WTC11 (cell line): ENCODE measurements at regions not wholly inside any gene's neighbourhood (a gene's known extent, or its start where the extent isn't known, plus 50 kb on each side); places are given as distances from the start of the nearest gene placed in this dataset.

Source experiments
- ATAC-seq: fragments of 200-7000 bp; cut with Tn5 transposase; 2 replicates; pipeline ENCODE4 v1.10.0; 2021; ENCODE audit warnings: mild to moderate bottlenecking, moderate library complexity
- CTCF ChIA-PET: fragments of 300-600 bp; sonication (Branson Sonifier 250); formaldehyde crosslinking; loops from one replicate; lab custom pipeline; 2021; ENCODE audit warnings: antibody characterized with exemption; lab: Charles Lee
- POLR2A ChIA-PET: fragments of 350-600 bp; sonication (Branson Sonifier 250); formaldehyde crosslinking; loops from one replicate; lab custom pipeline; 2021; ENCODE audit warnings: antibody characterized with exemption; lab: Charles Lee
- DNase-seq: peaks from one replicate; pipeline ENCODE4 v3.0.0; 2021; ENCODE audit warnings: low spot score
- H3K27ac Mint-ChIP-seq: 2 replicates; pipeline ENCODE4 v1.8.0; 2021; ENCODE audit warnings: mixed read lengths
- H3K27me3 Mint-ChIP-seq: 2 replicates; pipeline ENCODE4 v1.8.0; 2021; ENCODE audit warnings: low read depth, mild to moderate bottlenecking, moderate library complexity, mixed read lengths
- H3K36me3 Mint-ChIP-seq: 2 replicates; pipeline ENCODE4 v1.8.0; 2021; ENCODE audit warnings: mixed read lengths
- H3K4me1 Mint-ChIP-seq: 2 replicates; pipeline ENCODE4 v1.8.0; 2022; ENCODE audit warnings: mixed read lengths
- H3K4me3 Mint-ChIP-seq: 2 replicates; pipeline ENCODE4 v1.8.0; 2021; ENCODE audit warnings: mild to moderate bottlenecking, moderate library complexity, mixed read lengths
- H3K9me3 Mint-ChIP-seq: 2 replicates; pipeline ENCODE4 v1.8.0; 2021; ENCODE audit warnings: mixed read lengths
- ARID4B ChIP-seq: sonication (generic); formaldehyde crosslinking; IDR thresholded peaks from 2 replicates; pipeline ENCODE4 v1.8.0; 2023; ENCODE audit warnings: missing genetic modification reagents, mild to moderate bottlenecking, borderline replicate concordance
- ATF2 ChIP-seq: sonication (generic); formaldehyde crosslinking; IDR thresholded peaks from 2 replicates; pipeline ENCODE4 v1.8.1; 2022; ENCODE audit warnings: low read depth, missing genetic modification reagents, borderline replicate concordance
- CBFB ChIP-seq: sonication (generic); formaldehyde crosslinking; IDR thresholded peaks from 2 replicates; pipeline ENCODE4 v1.8.1; 2022; ENCODE audit warnings: mild to moderate bottlenecking, low read depth, missing genetic modification reagents
- MYBL2 ChIP-seq: sonication (generic); formaldehyde crosslinking; IDR thresholded peaks from 2 replicates; pipeline ENCODE4 v1.8.1; 2023; ENCODE audit warnings: mild to moderate bottlenecking, moderate library complexity, missing genetic modification reagents
- NFATC4 ChIP-seq: fragments of 250-450 bp; sonication (Bioruptor Pico); IDR thresholded peaks from 2 replicates; pipeline ENCODE4 v1.9.0; 2021; ENCODE audit warnings: mild to moderate bottlenecking
- SMAD4 ChIP-seq: sonication (generic); formaldehyde crosslinking; IDR thresholded peaks from 2 replicates; pipeline ENCODE4 v1.8.0; 2022; ENCODE audit warnings: mild to moderate bottlenecking, missing genetic modification reagents
- SOX15 ChIP-seq: fragments of 250-450 bp; sonication (Bioruptor Pico); IDR thresholded peaks from 2 replicates; pipeline ENCODE4 v1.9.0; 2021; ENCODE audit warnings: mild to moderate bottlenecking
- STAT6 ChIP-seq: sonication (generic); formaldehyde crosslinking; conservative IDR thresholded peaks from 2 replicates; pipeline ENCODE4 v1.8.1; 2023; ENCODE audit warnings: mild to moderate bottlenecking, low read depth, missing genetic modification reagents, moderate library complexity
- TCF7 ChIP-seq: sonication (generic); formaldehyde crosslinking; IDR thresholded peaks from 2 replicates; pipeline ENCODE4 v1.8.0; 2022; ENCODE audit warnings: mild to moderate bottlenecking, low read depth, missing genetic modification reagents, moderate library complexity
- ZBTB43 ChIP-seq: sonication (generic); formaldehyde crosslinking; IDR thresholded peaks from 2 replicates; pipeline ENCODE4 v1.8.1; 2023; ENCODE audit warnings: mild to moderate bottlenecking, missing genetic modification reagents
- ZNF671 ChIP-seq: fragments of 250-450 bp; sonication (Bioruptor Pico); IDR thresholded peaks from 2 replicates; pipeline ENCODE4 v1.8.0; 2021; ENCODE audit warnings: mild to moderate bottlenecking
- TF ChIP-seq, protein P1 (sequence below): fragments of 250-450 bp; sonication (Bioruptor Pico); IDR thresholded peaks from 2 replicates; pipeline ENCODE4 v1.9.0; 2021; ENCODE audit warnings: mild to moderate bottlenecking
- TF ChIP-seq, protein P2 (sequence below): sonication (generic); formaldehyde crosslinking; IDR thresholded peaks from 2 replicates; pipeline ENCODE4 v1.8.1; 2022; ENCODE audit warnings: low read depth, mild to moderate bottlenecking, moderate library complexity, missing genetic modification reagents, borderline replicate concordance

DNA sequence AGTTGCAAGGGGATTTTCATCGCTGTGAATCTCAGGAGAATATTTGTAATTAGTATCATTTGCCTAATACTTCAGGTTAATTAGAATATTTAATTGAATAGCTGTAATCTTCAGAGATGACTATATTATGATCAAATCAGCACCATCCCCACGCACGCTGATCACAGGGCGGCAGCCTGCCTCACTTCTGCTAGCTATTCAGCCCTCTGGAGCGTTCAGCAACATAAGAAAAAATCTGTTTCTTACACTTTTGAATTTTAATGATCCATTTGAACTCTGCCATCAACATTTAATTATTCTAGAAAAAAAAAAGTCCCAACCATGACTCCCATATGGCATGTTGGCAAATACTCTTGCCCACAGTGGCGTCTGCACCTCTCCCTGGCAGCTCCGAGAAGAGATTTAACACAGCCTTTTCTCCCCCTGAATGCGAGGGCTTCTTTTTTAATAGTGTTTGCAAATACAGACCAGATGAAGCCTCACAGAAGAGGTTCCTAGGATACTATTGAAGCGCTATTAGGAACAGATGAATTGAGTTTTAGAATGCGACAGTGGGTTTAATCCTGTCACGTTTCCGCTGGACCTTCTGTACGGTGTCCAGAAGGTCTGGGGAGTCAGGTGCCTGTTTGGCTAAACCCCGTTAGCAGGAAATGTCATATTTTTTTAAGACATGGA, 731.9 kb upstream of the SALL3 start (continued):
- TF ChIP-seq STAT6 (CRISPR knock-in tag) = no peak

GRCh38 chr18:78255013-78255412, 724.6 kb upstream of the SALL3 start:
- H3K36me3 Mint-ChIP-seq = peaks cover 31% of the 10 kb centered on the region
- ATAC-seq = no peak
- no peaks in the 10 kb centered on the region for H3K4me1 Mint-ChIP-seq
- no peak overlapping the region for H3K4me3 Mint-ChIP-seq
- H3K9me3 Mint-ChIP-seq = peaks cover 59% of the 10 kb centered on the region
- H3K27me3 Mint-ChIP-seq = peaks cover 4% of the 10 kb centered on the region; the same call in 1 of the 2 replicates
- no peak for DNase-seq
- no peak overlapping the region for H3K27ac Mint-ChIP-seq
- ChIA-PET CTCF (no interaction called here), POLR2A (no interaction called here)
- TF ChIP-seq TCF7 (CRISPR knock-in tag) (no peak), SMAD4 (CRISPR knock-in tag) (no peak), ZNF671 (no peak), ARID4B (no peak), NFATC4 (CRISPR knock-in tag) (no peak), ATF2 (CRISPR knock-in tag) (no peak), CBFB (CRISPR knock-in tag) (no peak), SOX15 (no peak), MYBL2 (CRISPR knock-in tag) (no peak), ZBTB43 (CRISPR knock-in tag) (no peak)
- TF ChIP-seq, protein P1, sequence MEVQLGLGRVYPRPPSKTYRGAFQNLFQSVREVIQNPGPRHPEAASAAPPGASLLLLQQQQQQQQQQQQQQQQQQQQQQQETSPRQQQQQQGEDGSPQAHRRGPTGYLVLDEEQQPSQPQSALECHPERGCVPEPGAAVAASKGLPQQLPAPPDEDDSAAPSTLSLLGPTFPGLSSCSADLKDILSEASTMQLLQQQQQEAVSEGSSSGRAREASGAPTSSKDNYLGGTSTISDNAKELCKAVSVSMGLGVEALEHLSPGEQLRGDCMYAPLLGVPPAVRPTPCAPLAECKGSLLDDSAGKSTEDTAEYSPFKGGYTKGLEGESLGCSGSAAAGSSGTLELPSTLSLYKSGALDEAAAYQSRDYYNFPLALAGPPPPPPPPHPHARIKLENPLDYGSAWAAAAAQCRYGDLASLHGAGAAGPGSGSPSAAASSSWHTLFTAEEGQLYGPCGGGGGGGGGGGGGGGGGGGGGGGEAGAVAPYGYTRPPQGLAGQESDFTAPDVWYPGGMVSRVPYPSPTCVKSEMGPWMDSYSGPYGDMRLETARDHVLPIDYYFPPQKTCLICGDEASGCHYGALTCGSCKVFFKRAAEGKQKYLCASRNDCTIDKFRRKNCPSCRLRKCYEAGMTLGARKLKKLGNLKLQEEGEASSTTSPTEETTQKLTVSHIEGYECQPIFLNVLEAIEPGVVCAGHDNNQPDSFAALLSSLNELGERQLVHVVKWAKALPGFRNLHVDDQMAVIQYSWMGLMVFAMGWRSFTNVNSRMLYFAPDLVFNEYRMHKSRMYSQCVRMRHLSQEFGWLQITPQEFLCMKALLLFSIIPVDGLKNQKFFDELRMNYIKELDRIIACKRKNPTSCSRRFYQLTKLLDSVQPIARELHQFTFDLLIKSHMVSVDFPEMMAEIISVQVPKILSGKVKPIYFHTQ (CRISPR knock-in tag) = no peak
- TF ChIP-seq, protein P2, sequence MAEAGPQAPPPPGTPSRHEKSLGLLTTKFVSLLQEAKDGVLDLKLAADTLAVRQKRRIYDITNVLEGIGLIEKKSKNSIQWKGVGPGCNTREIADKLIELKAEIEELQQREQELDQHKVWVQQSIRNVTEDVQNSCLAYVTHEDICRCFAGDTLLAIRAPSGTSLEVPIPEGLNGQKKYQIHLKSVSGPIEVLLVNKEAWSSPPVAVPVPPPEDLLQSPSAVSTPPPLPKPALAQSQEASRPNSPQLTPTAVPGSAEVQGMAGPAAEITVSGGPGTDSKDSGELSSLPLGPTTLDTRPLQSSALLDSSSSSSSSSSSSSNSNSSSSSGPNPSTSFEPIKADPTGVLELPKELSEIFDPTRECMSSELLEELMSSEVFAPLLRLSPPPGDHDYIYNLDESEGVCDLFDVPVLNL (CRISPR knock-in tag) = no peak
